ENCODE measurements at regions not wholly inside any gene's neighbourhood (a gene's known extent, or its start where the extent isn't known, plus 50 kb on each side); places are given as distances from the start of the nearest gene placed in this dataset.

DNA sequence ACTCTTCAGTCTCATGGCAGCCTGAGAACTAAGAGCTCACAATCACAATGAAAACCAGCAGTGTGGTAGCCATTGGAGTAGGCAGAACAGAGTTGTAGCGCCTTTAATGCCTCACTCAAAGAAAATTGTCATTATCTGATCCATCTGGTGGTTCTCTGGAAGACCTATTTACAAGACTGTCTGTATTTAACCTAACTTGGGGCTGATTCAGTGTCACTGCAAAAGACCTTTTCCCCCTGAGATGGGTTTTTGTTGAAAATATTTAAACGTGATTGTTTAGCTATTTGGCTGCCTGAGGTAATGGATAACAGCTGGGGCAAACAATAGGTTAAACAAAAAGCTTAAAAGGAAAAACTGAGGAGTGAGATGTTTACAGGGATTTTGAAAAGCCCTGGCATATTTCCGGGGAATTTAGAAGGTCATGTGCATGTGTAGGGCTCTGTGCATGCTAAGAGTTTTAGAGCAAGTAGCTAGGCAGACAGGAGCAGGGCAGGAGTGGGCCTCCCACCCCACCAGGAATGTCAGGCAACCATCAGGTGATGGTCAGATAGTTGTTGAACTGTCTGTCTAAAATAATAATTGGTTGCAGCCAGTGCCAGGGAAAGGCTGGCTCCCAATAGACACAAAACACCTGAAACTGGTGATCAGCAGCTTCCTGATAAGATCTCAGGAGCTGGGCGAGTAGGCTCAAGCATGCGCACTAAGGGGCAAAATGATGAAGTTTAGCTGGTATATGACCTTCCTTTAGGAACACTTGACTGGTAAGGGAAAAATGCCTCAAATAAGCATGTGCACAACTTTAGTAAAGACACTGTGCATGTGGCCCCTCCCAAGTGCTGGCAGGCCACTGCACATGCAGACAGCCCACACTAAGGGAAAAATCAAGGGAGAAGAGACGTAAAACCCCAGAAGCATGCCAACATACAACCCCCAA is 70.8 kb upstream of the AKIRIN2 start:
- Histone ChIP-seq H3K36me3 (ENCODE audit: insufficient read depth, low read length, poor library complexity, severe bottlenecking) (no peaks in the 10 kb centered on the region), H3K9me3 (ENCODE audit: low read depth, low read length, poor library complexity, severe bottlenecking) (no peaks in the 10 kb centered on the region), H3K4me3 (ENCODE audit: low read depth, low read length, poor library complexity, severe bottlenecking) (no peak overlapping the region), H3K4me1 (ENCODE audit: insufficient read depth, low read length, poor library complexity, severe bottlenecking) (no peaks in the 10 kb centered on the region), H3K27me3 (replicated peaks; ENCODE audit: insufficient read depth, low read depth, low read length, poor library complexity) (no peaks in the 10 kb centered on the region), H3K27ac (ENCODE audit: low read depth, low read length, poor library complexity, severe bottlenecking) (no peak overlapping the region)
- POLR2A ChIA-PET (ENCODE audit: low non-redundant PET), result no interaction called here
- DNase-seq (ENCODE audit: low spot score), result no peak
- CTCF ChIA-PET, result no interaction called here
- no TSS peak for BruUV-seq (replicated peaks)
- TF ChIP-seq, protein P1, sequence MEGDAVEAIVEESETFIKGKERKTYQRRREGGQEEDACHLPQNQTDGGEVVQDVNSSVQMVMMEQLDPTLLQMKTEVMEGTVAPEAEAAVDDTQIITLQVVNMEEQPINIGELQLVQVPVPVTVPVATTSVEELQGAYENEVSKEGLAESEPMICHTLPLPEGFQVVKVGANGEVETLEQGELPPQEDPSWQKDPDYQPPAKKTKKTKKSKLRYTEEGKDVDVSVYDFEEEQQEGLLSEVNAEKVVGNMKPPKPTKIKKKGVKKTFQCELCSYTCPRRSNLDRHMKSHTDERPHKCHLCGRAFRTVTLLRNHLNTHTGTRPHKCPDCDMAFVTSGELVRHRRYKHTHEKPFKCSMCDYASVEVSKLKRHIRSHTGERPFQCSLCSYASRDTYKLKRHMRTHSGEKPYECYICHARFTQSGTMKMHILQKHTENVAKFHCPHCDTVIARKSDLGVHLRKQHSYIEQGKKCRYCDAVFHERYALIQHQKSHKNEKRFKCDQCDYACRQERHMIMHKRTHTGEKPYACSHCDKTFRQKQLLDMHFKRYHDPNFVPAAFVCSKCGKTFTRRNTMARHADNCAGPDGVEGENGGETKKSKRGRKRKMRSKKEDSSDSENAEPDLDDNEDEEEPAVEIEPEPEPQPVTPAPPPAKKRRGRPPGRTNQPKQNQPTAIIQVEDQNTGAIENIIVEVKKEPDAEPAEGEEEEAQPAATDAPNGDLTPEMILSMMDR (conservative IDR thresholded peaks at IDR 0.05; ENCODE audit: low read depth, low read length), result no peak
- no peak for TF ChIP-seq EZH2 (IDR thresholded peaks at IDR 0.05; ENCODE audit: borderline replicate concordance, low read depth, low read length, poor library complexity, severe bottlenecking)
- intact Hi-C loops (cut with micrococcal nuclease; ENCODE audit: unreplicated experiment), result no loop called here

DNA sequence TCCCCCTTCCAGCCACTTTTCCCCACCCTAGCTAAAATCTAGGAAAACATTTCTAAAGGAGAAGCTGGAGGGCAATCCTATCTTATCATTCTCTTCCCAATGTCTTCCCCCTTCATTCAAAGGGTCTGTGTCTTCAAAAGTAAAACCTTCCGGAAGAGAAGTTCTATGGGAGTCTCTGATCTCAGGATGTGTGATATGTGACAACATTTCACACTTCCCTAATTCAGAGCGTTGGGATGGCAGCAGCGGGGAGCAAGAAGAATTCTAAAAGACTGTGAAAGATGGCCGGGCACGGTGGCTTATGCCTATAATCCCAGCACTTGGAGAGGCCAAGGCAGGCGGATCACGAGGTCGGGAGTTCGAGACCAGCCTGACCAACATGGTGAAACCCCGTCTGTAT is 65.4 kb upstream of the AKIRIN2 start:
- intact Hi-C loops (cut with micrococcal nuclease; ENCODE audit: unreplicated experiment), result no loop called here
- H3K36me3 ChIP-seq (ENCODE audit: insufficient read depth, low read length, poor library complexity, severe bottlenecking), result no peaks in the 10 kb centered on the region
- no peak for DNase-seq (ENCODE audit: low spot score)
- H3K4me1 ChIP-seq (ENCODE audit: insufficient read depth, low read length, poor library complexity, severe bottlenecking), result no peaks in the 10 kb centered on the region
- H3K27ac ChIP-seq (ENCODE audit: low read depth, low read length, poor library complexity, severe bottlenecking), result no peak overlapping the region
- BruUV-seq (replicated peaks), result no TSS peak
- no peaks in the 10 kb centered on the region for H3K27me3 ChIP-seq (replicated peaks; ENCODE audit: insufficient read depth, low read depth, low read length, poor library complexity)
- no peaks in the 10 kb centered on the region for H3K9me3 ChIP-seq (ENCODE audit: low read depth, low read length, poor library complexity, severe bottlenecking)
- POLR2A ChIA-PET (ENCODE audit: low non-redundant PET), result no interaction called here
- no peak overlapping the region for H3K4me3 ChIP-seq (ENCODE audit: low read depth, low read length, poor library complexity, severe bottlenecking)
- CTCF ChIA-PET, result interaction anchor here (0.6 kb wide), 1 partner anchor 1103 kb away, joined by 5 read pairs; no protein-coding TSS in a partner anchor
- TF ChIP-seq, protein P1 (conservative IDR thresholded peaks at IDR 0.05; ENCODE audit: low read depth, low read length), result no peak
- no peak for TF ChIP-seq EZH2 (IDR thresholded peaks at IDR 0.05; ENCODE audit: borderline replicate concordance, low read depth, low read length, poor library complexity, severe bottlenecking)

DNA sequence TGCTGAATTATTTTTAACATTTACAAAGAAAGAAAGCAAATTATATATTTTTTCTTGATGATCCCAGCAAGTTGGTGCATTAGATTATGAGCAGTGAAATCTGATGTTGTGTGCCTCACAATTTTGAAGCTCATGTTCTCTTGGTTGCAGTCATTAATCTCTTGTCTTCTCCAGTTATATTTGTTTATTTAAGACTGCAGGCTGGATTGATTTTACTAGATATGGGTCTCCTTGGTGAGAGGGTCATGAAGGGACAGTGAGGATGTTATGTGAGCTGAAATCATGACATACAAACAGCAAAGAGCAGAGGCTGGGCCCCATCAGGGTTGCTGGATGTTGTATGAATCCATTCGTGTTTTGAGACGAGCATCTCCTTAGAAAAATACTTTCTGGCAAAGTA is 64.2 kb upstream of the AKIRIN2 start:
- no peaks in the 10 kb centered on the region for H3K27me3 ChIP-seq (replicated peaks; ENCODE audit: insufficient read depth, low read depth, low read length, poor library complexity)
- no peaks in the 10 kb centered on the region for H3K9me3 ChIP-seq (ENCODE audit: low read depth, low read length, poor library complexity, severe bottlenecking)
- CTCF ChIA-PET, result no interaction called here
- no peak overlapping the region for H3K4me3 ChIP-seq (ENCODE audit: low read depth, low read length, poor library complexity, severe bottlenecking)
- no peak overlapping the region for H3K27ac ChIP-seq (ENCODE audit: low read depth, low read length, poor library complexity, severe bottlenecking)
- intact Hi-C loops (cut with micrococcal nuclease; ENCODE audit: unreplicated experiment), result no loop called here
- TF ChIP-seq EZH2 (IDR thresholded peaks at IDR 0.05; ENCODE audit: borderline replicate concordance, low read depth, low read length, poor library complexity, severe bottlenecking), result no peak
- TF ChIP-seq, protein P1 (conservative IDR thresholded peaks at IDR 0.05; ENCODE audit: low read depth, low read length), result no peak
- H3K36me3 ChIP-seq (ENCODE audit: insufficient read depth, low read length, poor library complexity, severe bottlenecking), result no peaks in the 10 kb centered on the region
- POLR2A ChIA-PET (ENCODE audit: low non-redundant PET), result no interaction called here
- no peaks in the 10 kb centered on the region for H3K4me1 ChIP-seq (ENCODE audit: insufficient read depth, low read length, poor library complexity, severe bottlenecking)
- DNase-seq (ENCODE audit: low spot score), result no peak
- no TSS peak for BruUV-seq (replicated peaks)
